BJ (cell line): ENCODE measurements at regions not wholly inside any gene's neighbourhood (a gene's known extent, or its start where the extent isn't known, plus 50 kb on each side); places are given as distances from the start of the nearest gene placed in this dataset.

Experiments
- CTCF ChIA-PET: fragments of 350-600 bp; formaldehyde crosslinking; extraction: SDS; loops from one replicate; lab custom pipeline; 2021; ENCODE audit warnings: antibody characterized with exemption, inconsistent platforms; lab: Yijun Ruan, JAX
- POLR2A ChIA-PET: fragments of 300-600 bp; sonication (Branson Sonifier 250); formaldehyde crosslinking; extraction: SDS; loops from one replicate; lab custom pipeline; 2021; ENCODE audit warnings: antibody characterized with exemption; lab: Charles Lee
- DNase-seq: peaks from one replicate; pipeline ENCODE4 v3.0.0-alpha.2; 2011; ENCODE audit warnings: low read depth
- H3K27me3 ChIP-seq: 2 replicates; pipeline ENCODE4 v1.6.0; 2011; ENCODE audit warnings: low read length; ENCODE audit not compliant: control insufficient read depth, insufficient read depth
- H3K36me3 ChIP-seq: 2 replicates; pipeline ENCODE4 v1.5.1; 2011; ENCODE audit warnings: low read length; ENCODE audit not compliant: control insufficient read depth, insufficient read depth
- H3K4me3 ChIP-seq: 2 replicates; pipeline ENCODE4 v1.5.1; 2011; ENCODE audit warnings: low read depth, mild to moderate bottlenecking, control low read depth, low read length
- CTCF ChIP-seq: IDR thresholded peaks from 2 replicates; pipeline ENCODE4 v1.5.1; 2011; ENCODE audit warnings: low read depth, mild to moderate bottlenecking, control low read depth, inconsistent platforms, low read length, moderate library complexity; ENCODE audit not compliant: insufficient read depth

- H3K27me3 ChIP-seq, result no peaks in the 10 kb centered on the region
- CTCF ChIA-PET, result interaction anchor here (2.3 kb wide), 1 partner anchor 36 kb away, joined by 7 read pairs; no protein-coding TSS in a partner anchor
- DNase-seq, result no peak
- no peak overlapping the region for H3K4me3 ChIP-seq
- POLR2A ChIA-PET, result no interaction called here
- TF ChIP-seq CTCF, result no peak
- no peaks in the 10 kb centered on the region for H3K36me3 ChIP-seq
Measured at GRCh38 chr9:86469476-86470250, 115.5 kb upstream of the TUT7 start.

GRCh38 chr9:86464242-86464641 lies 110.0 kb upstream of the TUT7 start:
- no peaks in the 10 kb centered on the region for H3K36me3 ChIP-seq
- TF ChIP-seq CTCF, result no peak
- no peak overlapping the region for H3K4me3 ChIP-seq
- H3K27me3 ChIP-seq, result no peaks in the 10 kb centered on the region
- POLR2A ChIA-PET, result no interaction called here
- no peak for DNase-seq
- CTCF ChIA-PET, result no interaction called here

GRCh38 chr9:86460216-86461002 lies 106.2 kb upstream of the TUT7 start:
- no peak overlapping the region for H3K4me3 ChIP-seq
- ChIA-PET POLR2A (no interaction called here), CTCF (interaction anchor here (1.4 kb wide), 1 partner anchor 11 kb away, joined by 4 read pairs; no protein-coding TSS in a partner anchor)
- H3K36me3 ChIP-seq, result no peaks in the 10 kb centered on the region
- DNase-seq, result no peak
- no peak for TF ChIP-seq CTCF
- H3K27me3 ChIP-seq, result no peaks in the 10 kb centered on the region

GRCh38 chr9:86459599-86460155 lies 105.5 kb upstream of the TUT7 start:
- Histone ChIP-seq H3K36me3 (no peaks in the 10 kb centered on the region), H3K4me3 (no peak overlapping the region), H3K27me3 (no peaks in the 10 kb centered on the region)
- no peak for TF ChIP-seq CTCF
- CTCF ChIA-PET, result interaction anchor here (1.4 kb wide), 1 partner anchor 12 kb away, joined by 4 read pairs; no protein-coding TSS in a partner anchor
- DNase-seq, result no peak
- POLR2A ChIA-PET, result no interaction called here

GRCh38 chr9:86459191-86459590 lies 105.0 kb upstream of the TUT7 start:
- Histone ChIP-seq H3K36me3 (no peaks in the 10 kb centered on the region), H3K4me3 (no peak overlapping the region), H3K27me3 (no peaks in the 10 kb centered on the region)
- CTCF ChIA-PET, result no interaction called here
- no peak for TF ChIP-seq CTCF
- DNase-seq, result no peak
- POLR2A ChIA-PET, result no interaction called here
